HG03457 (cell line): ENCODE measurements at regions not wholly inside any gene's neighbourhood (a gene's known extent, or its start where the extent isn't known, plus 50 kb on each side); places are given as distances from the start of the nearest gene placed in this dataset.

Experiments used
- ATAC-seq: cut with Tn5 transposase; IDR thresholded peaks from one replicate; pipeline ENCODE4 v1.9.1; 2021; ENCODE audit warnings: moderate number of reproducible peaks; ENCODE audit not compliant: unreplicated experiment

DNA sequence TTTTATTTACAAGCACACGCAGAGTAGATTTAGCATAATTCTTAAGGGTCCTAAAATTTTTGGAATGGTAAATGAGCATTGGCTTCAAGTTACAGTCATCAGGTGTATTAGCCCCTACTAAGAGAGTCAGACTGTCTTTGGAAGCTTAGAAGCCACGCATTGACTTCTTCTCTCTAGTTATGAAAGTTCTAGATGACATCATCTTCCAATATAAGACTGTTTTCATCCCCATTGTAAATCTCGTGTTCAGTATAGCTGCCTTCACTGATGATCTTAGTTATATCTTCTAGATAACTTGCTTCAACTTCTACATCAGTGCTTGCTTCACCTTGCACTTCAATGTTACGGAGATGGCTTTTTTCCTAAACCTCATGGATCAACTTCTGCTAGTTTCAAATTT, 148.8 kb upstream of the SLITRK1 start:
- ATAC-seq = no peak

DNA sequence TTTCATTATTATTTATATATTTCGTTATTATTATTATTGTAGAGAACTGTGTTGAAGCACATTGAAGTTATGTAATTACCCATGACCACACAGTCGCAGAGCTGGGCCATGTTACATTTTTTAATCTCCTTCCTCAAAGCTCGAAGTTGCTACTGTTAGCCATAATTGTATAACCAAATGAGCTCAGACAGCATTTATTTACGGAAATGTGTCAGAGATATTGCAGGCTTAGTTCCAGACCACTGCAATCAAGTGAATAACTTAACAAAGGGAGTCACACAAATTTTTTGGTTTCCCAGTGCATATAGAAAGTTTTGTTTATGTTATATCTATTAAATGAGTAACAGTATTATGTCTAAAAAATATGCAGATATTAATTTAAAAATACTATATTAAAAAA, 147.1 kb upstream of the SLITRK1 start:
- no peak for ATAC-seq

DNA sequence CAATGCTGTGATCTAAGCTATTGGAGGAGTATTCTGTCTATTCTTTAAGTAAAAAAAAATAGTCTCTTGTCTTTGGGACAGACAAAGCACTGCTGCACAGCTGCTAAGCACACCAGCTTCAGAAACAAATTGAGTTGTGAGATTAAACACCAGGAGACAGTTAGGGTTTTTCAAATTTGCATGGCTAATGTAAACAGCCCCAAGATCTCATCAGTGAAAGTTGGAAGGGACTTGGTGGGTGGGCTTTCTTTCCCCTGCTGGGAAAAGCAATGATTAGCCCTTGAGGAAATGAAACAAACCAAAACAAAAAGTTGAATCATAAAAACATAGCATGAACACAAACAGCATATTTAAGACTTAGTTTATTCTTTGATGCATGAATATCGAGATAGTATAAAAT, 143.6 kb upstream of the SLITRK1 start:
- ATAC-seq = no peak

DNA sequence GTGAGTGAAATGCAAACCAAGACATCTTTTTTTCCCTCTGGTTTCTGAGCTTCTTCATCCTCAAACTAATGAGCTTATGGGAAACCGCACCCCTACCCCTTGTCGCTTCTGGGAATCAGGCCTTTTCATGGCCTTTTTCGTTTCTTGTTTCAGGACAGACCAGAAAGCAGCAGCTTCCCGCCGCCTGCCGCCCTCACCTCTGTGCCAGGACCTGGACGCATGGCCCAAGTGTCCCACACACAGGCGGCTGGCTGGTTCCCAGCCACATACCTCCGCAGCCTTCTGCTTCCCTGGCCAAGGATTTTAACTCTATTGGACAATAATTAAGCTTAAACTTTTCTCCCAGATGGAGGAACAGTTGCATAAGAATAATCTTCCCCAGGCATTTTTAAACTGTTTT, 114.1 kb upstream of the SLITRK1 start:
- ATAC-seq = no peak

DNA sequence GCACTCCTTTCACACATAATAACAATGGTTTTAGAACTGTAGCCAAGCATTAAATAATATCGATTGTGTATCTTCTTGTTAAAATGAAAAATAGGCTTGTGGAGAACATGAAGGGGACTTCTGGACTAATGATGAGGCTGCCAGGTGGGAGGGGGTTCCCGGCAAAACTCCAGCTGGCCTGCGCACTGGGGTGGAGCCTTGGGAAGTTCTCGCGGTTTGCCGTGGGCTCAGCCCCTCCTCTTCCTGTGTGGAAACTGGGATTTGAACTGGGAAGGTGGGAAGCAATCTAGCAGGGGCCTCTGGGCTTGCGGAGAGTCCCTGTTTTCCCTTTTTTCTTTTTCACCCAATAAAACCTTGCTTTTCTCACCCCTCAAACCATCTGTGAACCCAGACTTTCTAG, 113.7 kb upstream of the SLITRK1 start:
- ATAC-seq = no peak

DNA sequence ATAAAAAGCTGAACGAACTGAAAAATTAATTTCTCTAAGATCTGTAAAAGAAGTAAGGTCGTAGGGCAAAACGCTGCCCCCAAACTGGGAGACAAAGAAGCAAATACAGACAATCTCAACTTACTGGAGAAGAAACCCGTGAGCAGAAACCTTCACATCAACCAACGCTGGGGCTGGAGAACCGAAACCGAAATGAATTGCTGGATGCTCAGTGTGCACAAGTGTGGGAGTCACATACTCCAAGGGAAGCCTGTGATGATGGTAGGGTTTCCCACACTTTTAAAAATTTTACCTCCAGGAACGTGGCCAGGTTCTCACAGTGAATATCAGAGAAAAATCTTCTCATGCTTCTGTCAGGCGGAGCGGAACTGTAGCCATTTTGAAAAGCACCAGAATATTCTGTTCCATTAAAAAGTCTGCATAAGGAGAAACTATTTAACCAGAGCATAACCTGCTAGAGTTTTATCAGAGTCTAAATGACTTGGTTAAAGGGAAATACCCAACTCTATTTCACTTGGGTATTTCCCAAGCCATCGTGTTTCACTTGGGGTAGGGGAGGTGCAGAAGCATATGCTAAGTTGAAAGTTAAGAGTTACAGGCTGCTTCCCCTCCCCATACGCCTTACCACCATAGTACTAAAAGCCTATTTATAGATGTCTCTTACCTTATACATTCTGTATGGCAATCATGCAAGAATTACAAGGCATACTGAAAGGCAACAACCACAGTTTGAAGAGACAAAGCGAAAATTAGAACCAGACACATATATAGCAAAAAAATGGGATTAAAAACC, 110.5 kb upstream of the SLITRK1 start:
- no peak for ATAC-seq

DNA sequence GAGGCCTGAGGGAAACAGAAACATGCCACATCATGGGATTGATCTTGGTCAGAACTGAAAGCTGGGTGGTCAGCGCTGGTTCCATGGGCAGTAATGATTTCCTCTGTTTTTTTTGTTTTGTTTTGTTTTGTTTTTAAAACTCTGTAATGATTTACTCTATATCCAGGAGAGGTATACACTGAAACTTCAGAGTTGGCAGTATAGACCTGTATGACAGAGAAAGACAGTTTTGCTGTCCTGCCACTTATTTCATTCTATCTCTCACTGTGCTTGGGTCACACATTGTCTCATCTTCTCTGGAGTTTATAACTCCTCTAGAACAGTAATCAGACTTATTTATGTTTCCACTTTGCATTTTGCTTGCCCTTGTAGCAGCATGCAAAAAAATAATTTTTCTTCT, 105.1 kb upstream of the SLITRK1 start:
- no peak for ATAC-seq

DNA sequence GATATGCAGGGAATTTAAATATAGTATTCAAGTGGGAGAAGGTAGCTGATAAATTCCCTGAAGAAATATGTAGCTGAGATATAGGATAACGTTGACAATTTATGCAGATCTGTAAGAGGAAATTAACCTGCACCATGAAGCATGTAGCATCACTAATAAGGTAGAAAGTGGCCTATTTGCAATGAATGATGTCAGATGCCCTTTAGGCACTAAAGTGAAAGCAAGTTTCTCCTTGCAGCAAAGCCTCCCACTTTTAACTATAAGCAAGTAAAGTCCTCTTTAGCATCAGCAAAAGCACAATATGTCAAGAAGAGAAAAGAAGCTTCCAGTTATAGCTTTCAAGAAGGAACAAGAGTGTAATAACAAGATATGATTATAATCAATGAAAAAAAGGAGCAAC, 102.5 kb upstream of the SLITRK1 start:
- ATAC-seq = no peak

DNA sequence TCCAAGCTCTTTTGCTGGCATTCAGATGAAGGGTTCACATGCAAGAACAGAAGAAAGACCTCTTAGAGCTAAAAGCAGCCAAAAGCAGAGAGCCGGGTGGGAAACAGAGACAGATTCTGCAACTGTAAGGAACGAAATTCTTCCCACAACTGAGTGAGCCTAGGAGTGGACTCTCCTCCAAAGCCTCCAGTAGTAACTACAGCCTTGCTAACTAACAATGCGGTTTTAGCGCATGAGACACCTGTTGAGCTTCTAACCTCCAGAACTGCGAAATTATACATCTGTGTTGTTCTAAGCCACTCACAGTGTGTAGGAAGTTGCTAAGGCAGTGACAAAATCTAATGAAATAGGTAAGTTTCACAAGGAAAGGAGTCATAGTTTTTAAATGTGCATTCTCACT, 98.1 kb upstream of the SLITRK1 start:
- ATAC-seq = no peak

DNA sequence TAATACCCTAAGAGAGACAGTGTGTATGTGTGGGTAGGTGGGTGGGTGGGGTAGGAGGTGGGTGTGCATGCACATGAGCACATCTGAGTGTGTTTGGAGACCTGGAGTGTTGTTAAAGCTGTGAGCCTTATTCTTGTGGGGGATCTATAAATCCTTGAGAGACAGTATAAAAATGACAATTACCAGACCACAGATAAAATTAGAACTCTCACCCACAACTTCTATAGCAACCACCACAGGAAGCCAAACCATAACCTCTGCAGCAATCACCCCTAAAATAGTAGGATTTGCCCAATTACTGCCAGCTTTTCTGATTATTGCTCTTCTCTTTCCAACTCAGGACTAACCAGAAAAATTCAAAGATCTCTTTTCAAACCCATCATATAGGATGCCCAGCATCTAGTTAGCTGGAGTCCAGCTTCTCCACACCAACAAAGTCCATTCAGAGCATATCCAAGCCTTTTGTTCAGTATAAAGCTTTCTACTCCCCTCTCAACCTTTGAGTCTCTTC, 93.4 kb upstream of the SLITRK1 start:
- ATAC-seq = no peak

DNA sequence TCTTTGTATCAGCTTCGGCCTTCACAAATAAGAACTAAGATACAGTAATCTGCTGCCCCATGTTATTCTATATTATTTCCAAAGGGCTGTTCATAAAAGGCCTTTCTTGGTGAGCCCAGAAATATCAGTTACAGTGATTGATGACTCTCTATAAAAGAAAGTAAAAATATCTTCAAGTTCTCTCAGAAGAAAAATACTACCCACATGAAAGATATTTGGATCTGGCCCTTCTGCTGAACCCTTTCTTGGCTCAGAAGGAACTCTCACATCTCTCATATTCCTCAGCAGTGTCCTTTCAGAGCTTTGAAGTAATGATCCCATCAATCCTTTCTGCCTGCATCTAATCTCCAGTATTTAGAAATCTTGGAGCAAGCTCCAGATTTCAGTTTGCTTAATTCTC, 76.3 kb upstream of the SLITRK1 start:
- no peak for ATAC-seq

DNA sequence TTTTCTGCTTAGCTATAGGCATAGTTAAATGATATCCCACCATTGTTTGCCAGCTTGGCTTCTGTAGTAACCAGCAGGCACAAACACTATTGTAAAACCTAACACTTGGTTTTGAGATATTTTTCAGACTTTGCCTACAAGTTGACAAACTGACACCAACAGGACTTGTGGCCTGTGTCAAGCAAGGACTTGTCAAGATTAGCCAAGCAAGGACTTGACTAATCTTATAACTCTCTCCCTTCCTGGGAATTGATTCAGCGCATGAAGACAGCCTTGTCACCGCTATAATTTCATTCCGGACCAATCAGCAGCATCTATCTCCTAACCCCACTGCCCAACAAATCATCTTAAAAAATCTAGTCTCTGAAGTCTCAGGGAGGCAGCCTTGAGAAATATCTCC, 72.7 kb upstream of the SLITRK1 start:
- ATAC-seq = no peak

DNA sequence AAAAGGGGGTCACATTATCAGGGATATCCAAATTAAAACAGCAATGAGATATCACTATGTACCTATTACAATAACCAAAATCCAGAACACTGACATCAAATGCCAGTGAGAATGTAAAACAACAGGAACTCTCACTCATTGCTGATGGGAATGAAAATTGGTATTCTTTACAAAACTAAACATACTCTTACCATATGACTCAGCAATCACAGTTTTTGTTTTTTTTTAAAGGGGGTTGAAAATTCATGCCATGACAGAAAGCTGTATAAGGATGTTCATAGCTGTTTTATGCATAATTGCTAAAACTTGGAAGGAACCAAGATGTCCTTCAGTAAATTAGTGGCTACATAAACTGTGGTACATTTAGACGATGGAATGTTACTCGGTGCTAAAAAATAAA, 71.6 kb upstream of the SLITRK1 start:
- ATAC-seq = no peak

DNA sequence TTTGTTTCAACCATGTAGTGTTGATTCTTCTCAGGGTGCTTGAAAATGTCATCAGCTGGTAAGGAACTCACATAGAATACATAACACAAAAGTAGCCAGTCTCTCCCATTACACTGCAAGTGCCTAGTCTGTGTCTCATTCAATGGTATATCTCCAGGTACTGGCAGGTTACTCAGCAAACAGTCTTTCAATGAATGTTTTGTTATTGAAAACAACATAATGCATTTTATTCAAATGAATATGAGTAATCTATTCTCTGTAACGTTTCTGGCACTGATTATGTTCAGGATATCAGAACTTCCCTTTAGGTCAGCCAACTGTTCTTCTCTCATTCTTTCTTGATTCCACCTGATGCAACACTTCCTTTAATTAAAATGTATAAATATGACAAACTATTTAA, 68.0 kb upstream of the SLITRK1 start:
- ATAC-seq = no peak

DNA sequence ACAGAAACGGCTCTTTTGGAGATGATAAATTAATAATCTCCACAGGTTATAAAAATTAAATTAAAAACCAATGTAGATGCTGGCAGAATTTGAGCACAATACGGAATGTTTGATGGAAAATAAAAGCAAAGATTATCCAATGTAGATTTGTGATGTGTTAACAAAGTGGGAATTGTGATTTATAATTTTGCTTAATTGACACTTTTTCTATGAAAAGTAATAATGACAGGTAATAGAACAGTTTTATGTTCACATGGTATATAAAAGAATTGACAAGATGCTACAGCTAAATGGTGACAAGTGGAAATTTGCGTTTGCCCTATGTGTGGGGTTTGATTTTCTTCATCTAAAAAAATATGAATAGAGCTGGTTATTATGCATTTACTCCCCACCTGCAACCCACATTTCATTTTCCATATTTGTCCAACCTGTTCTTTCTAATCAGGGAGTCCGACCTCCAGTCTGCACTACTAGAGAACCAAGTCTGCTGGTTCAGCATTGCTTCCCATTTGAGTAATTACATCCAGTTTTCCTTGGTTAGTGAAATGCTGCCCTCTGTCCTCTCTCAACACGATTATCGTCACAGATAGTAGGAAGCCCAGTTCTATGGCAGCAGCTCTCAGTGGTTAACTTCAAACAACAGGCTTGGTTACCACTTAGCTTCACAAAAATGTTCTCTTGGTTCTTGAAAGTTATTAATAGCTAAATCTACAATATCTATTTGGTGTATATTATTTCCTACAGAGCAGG, 61.4 kb upstream of the SLITRK1 start:
- no peak for ATAC-seq

DNA sequence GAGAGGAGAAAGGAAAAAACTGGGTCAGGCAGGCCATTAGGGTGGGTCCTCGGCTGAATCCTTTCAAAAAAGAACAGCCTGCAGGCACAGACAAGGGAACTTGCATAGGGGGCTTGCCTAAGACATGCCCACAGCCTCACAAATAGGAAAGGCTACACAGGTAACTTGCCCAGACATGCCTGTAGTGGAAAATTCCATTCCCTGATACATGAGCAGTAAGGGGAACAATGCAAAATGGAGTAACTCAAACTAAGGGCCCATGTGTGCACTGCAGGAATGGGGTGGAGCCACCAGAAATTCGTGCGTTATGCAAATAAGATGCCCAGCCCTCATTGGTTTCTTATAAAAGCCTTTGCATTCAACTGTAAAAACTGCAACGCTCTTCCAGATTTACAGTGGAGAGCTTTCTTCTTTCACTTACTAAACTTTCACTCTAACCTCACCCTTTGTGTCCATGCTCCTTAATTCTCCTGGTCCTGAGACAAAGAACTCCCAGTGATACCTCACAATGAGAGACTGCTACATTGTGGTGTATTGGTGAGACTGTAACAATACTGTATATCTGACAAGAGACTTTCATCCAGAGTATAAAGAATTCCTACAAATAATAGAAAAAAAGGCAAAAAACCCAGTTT, 59.5 kb upstream of the SLITRK1 start:
- no peak for ATAC-seq

DNA sequence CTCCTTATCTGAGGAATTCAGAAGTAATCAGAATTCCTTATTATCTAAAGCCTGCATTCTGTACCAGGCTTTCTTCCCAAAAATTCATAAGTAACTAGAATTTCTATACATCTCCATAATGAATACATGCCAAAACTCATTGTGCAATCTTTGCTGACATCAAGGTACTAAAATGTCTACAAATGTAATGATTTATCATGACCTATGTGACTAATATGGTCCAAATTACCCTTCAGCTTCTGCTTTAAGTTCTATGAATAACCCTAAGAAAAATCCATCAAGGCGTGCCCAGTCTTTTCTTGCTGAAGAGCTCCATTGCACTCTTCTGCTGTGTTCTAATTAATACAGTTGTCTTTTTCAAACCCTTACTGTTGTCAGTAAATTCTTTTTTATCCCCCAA, 58.5 kb upstream of the SLITRK1 start:
- ATAC-seq = no peak

DNA sequence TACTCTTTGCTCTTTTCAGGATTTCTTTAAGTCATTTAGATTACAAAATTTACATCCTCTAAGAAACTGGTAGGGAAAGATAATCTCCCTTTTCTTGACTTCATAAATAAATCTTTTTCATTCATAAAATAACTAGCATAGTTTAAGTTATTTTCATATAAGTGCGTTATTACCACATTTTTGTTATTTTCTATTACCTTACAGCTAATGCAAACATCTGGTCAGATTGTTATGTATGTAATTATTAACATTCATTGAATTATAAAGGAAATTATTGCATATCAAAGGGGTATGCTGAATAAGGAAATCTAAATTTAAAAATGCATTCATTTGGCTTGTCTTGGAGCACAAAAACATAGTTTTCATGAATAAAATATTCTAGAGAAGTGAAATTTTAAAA, 55.3 kb upstream of the SLITRK1 start:
- ATAC-seq = no peak

DNA sequence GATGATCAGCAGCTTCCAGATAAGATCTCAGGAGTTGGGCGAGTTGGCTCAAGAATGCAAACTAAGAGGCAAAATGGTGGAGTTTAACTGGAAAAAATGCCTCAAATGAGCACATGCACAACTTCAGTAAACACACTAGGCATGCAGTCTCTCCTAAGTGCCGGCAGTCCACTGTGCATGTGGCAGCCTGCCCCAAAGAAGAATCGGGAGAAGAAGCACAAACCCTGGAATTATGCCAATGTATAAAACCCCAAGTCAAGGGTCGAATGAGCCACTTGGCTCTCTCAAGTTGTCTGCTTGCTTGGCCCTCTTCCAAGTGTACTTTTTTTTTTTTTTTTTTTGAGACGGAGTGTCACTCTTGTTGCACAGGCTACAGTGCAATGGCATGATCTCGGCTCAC, 53.3 kb upstream of the SLITRK1 start:
- ATAC-seq = no peak
